ENCODE measurements at regions not wholly inside any gene's neighbourhood (a gene's known extent, or its start where the extent isn't known, plus 50 kb on each side); places are given as distances from the start of the nearest gene placed in this dataset.
A peak's percentile ranks its signal among the peaks of the same experiment; 100 is the strongest.

DNA sequence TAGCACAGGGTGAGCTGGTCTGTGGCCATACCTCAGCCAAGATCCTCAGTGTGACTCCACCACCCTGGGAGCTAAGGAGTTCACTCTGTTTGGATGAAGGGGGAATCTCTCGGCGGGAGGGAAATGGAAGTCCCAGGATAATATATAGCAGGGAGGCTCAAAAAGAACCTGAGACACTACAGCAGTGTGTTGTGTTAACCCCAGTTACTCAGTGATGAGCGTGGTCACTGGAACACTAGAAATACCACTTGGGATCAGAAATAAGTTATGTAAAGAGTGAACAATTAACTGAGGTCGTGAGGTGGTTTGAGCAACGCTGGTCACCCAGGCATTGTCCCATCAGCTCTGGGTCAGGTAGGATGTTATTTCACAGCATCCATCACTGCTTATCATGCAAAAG lies 59.3 kb upstream of the ADAMTS16 start:
- no peak for ATAC-seq (ENCODE audit: low read depth)
- TF ChIP-seq, protein P1, sequence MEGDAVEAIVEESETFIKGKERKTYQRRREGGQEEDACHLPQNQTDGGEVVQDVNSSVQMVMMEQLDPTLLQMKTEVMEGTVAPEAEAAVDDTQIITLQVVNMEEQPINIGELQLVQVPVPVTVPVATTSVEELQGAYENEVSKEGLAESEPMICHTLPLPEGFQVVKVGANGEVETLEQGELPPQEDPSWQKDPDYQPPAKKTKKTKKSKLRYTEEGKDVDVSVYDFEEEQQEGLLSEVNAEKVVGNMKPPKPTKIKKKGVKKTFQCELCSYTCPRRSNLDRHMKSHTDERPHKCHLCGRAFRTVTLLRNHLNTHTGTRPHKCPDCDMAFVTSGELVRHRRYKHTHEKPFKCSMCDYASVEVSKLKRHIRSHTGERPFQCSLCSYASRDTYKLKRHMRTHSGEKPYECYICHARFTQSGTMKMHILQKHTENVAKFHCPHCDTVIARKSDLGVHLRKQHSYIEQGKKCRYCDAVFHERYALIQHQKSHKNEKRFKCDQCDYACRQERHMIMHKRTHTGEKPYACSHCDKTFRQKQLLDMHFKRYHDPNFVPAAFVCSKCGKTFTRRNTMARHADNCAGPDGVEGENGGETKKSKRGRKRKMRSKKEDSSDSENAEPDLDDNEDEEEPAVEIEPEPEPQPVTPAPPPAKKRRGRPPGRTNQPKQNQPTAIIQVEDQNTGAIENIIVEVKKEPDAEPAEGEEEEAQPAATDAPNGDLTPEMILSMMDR (IDR thresholded peaks at IDR 0.05; ENCODE audit: poor library complexity, severe bottlenecking), result no peak
- no peaks in the 10 kb centered on the region for H3K9me3 ChIP-seq (ENCODE audit: severe bottlenecking)
- H3K27me3 ChIP-seq (ENCODE audit: insufficient read depth, poor library complexity, severe bottlenecking), result peaks cover 46% of the 10 kb centered on the region
- DNase-seq (ENCODE audit: low spot score), result no peak
- H3K4me1 ChIP-seq (ENCODE audit: insufficient read depth, poor library complexity, severe bottlenecking), result no peaks in the 10 kb centered on the region
- H3K27ac ChIP-seq (ENCODE audit: poor library complexity, severe bottlenecking), result no peak overlapping the region
- H3K4me3 ChIP-seq (ENCODE audit: severe bottlenecking), result no peak overlapping the region
- H3K36me3 ChIP-seq (ENCODE audit: low read depth), result no peaks in the 10 kb centered on the region

DNA sequence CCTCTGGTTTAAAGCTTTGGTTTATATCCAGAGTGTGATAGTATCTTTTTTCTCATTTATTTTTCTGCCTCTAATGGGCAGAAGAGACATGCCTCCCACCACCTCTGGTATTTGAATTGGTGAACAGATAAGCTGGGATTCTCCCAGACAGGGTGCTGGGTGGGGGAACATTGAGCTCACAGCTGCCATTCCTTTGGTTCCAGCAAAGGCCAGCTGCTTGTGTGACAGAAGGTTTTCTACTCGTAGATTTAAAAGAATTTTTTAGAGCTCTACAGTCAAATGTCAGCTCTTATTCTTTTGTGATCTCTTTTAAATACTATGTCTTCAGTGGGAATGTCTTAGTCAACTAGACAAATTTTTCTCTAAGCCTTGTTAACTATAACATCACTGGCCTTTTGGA lies 54.7 kb upstream of the ADAMTS16 start:
- TF ChIP-seq, protein P1 (IDR thresholded peaks at IDR 0.05; ENCODE audit: poor library complexity, severe bottlenecking), result no peak
- Histone ChIP-seq H3K27ac (ENCODE audit: poor library complexity, severe bottlenecking) (no peak overlapping the region), H3K36me3 (ENCODE audit: low read depth) (no peaks in the 10 kb centered on the region), H3K4me3 (ENCODE audit: severe bottlenecking) (no peak overlapping the region), H3K4me1 (ENCODE audit: insufficient read depth, poor library complexity, severe bottlenecking) (no peaks in the 10 kb centered on the region), H3K27me3 (ENCODE audit: insufficient read depth, poor library complexity, severe bottlenecking) (peaks cover 47% of the 10 kb centered on the region), H3K9me3 (ENCODE audit: severe bottlenecking) (no peaks in the 10 kb centered on the region)
- ATAC-seq (ENCODE audit: low read depth) (no peak), DNase-seq (ENCODE audit: low spot score) (no peak)

DNA sequence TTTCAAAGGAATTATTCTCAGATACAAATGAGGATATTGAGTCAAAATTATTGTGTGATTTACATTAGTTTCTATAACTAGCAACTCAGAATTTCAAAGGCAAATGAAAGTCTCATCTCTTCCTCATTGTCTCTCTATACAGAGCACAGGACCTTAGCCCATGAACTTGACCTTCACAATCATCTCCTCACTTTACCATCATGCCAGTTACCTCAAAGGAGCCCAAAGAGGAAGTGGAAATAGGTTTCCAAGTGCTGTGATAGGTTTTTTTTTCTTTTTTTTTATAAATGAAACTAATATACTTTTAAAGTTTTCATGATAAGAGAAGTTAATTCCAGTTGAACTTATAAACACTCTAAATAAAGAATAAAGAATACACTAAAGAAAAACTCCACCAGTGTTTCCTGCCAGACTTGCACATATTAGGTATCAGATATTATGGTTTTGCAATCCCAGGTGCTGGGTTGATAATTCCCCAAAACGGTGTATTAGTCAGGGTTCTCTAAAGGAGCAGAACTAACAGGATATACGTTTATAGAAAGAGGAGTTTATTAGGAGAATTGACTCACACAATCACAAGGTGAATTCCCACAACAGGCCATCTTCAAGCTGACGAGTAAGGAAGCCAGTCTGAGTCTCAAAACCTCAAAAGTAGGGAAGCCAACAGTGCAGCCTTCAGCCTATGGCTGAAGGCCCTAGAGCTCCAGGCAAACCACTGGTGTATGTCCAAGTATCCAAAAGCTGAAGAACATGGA lies 50.1 kb upstream of the ADAMTS16 start:
- peak; percentile 56; the same call in 2 of the 3 replicates for ATAC-seq (ENCODE audit: low read depth)
- DNase-seq (ENCODE audit: low spot score), result no peak
- H3K36me3 ChIP-seq (ENCODE audit: low read depth), result no peaks in the 10 kb centered on the region
- H3K4me3 ChIP-seq (ENCODE audit: severe bottlenecking), result no peak overlapping the region
- no peaks in the 10 kb centered on the region for H3K9me3 ChIP-seq (ENCODE audit: severe bottlenecking)
- TF ChIP-seq, protein P1 (IDR thresholded peaks at IDR 0.05; ENCODE audit: poor library complexity, severe bottlenecking), result no peak
- peaks cover 60% of the 10 kb centered on the region for H3K27me3 ChIP-seq (ENCODE audit: insufficient read depth, poor library complexity, severe bottlenecking)
- H3K4me1 ChIP-seq (ENCODE audit: insufficient read depth, poor library complexity, severe bottlenecking), result no peaks in the 10 kb centered on the region
- no peak overlapping the region for H3K27ac ChIP-seq (ENCODE audit: poor library complexity, severe bottlenecking)
